HCT116 (cell line): ENCODE measurements at regions not wholly inside any gene's neighbourhood (a gene's known extent, or its start where the extent isn't known, plus 50 kb on each side); places are given as distances from the start of the nearest gene placed in this dataset.

Experiments
- ATAC-seq: fragments of 200-7000 bp; cut with Tn5 transposase; 2 replicates; pipeline ENCODE4 v1.9.1; 2020; ENCODE audit warnings: mild to moderate bottlenecking, moderate library complexity
- BruUV-seq: library from RNA; stranded (reverse); fragments of 400-500 nt; replicated peaks from 2 replicates; lab custom pipeline; 2021; lab: Mats Ljungman, UMichigan
- CTCF ChIA-PET: fragments of 300-600 bp; sonication (Branson Sonifier 250); formaldehyde crosslinking; loops from one replicate; lab custom pipeline; 2021; ENCODE audit warnings: antibody characterized with exemption; lab: Charles Lee
- POLR2A ChIA-PET: fragments of 300-600, 350-600 bp; sonication (Branson Sonifier 250); formaldehyde crosslinking; loops from one replicate; lab custom pipeline; 2021; ENCODE audit warnings: antibody characterized with exemption; lab: Charles Lee
- RAD21 ChIA-PET, 2 experiments: fragments of 300-600 bp; sonication (Branson Sonifier 250); formaldehyde crosslinking; loops; one replicate each; lab custom pipeline; 2023; ENCODE audit warnings: low total read pairs in 2 of 2; ENCODE audit not compliant: uncharacterized antibody in 2 of 2, unreplicated experiment in 2 of 2, low non-redundant PET in 1 of 2; lab: Charles Lee
- DNase-seq: peaks from one replicate; pipeline ENCODE4 v3.0.0-alpha.2; 2010; ENCODE audit warnings: low read depth, low spot score
- H2AFZ ChIP-seq: fragments of 200-600 bp; shearing (Covaris generic), sonication (generic); 2 replicates; pipeline ENCODE4 v1.6.1; 2017; ENCODE audit warnings: low read depth, mixed run types, mixed read lengths, antibody characterized with exemption, low read length; ENCODE audit not compliant: poor library complexity, severe bottlenecking
- H3K27ac ChIP-seq: 2 replicates; pipeline ENCODE4 v1.5.1; 2012; ENCODE audit warnings: low read depth, low read length
- H3K27me3 ChIP-seq: fragments of 200-600 bp; sonication (generic); 2 replicates; pipeline ENCODE4 v1.6.1; 2016; ENCODE audit warnings: mixed run types, low read length, mixed read lengths; ENCODE audit not compliant: insufficient read depth
- H3K36me3 ChIP-seq, 2 experiments: fragments of 200-500 bp in 1 of 2; fragments of 200-600 bp in 1 of 2; sonication (Bioruptor generic) in 1 of 2; sonication (generic) in 1 of 2; 2 replicates each; pipeline versions ENCODE4 v1.5.1 to v1.6.1; 2014 to 2016; ENCODE audit warnings: low read length in 2 of 2, inconsistent platforms in 1 of 2, mixed read lengths in 1 of 2, mixed run types in 1 of 2; ENCODE audit not compliant: insufficient read depth in 2 of 2, control insufficient read depth in 1 of 2
- H3K4me1 ChIP-seq, 2 experiments: fragments of 200-600 bp in 1 of 2; sonication (generic) in 1 of 2; 2 replicates each; pipeline versions ENCODE4 v1.5.1 to v1.6.1; 2012 to 2017; ENCODE audit warnings: low read length in 2 of 2, inconsistent platforms in 1 of 2, mild to moderate bottlenecking in 1 of 2, mixed read lengths in 1 of 2, mixed run types in 1 of 2, moderate library complexity in 1 of 2; ENCODE audit not compliant: insufficient read depth in 2 of 2, control insufficient read depth in 1 of 2
- H3K4me2 ChIP-seq: fragments of 200-600 bp; sonication (generic); 2 replicates; pipeline ENCODE4 v1.6.1; 2017; ENCODE audit warnings: mixed run types, low read length, mixed read lengths
- H3K4me3 ChIP-seq, 2 experiments: fragments of 200-600 bp in 1 of 2; sonication (generic) in 1 of 2; replicated peaks in 1 of 2; 2 replicates each; pipeline ENCODE4 v1.5.1; 2011 to 2016; ENCODE audit warnings: low read length in 2 of 2, control low read depth in 1 of 2, low read depth in 1 of 2, mild to moderate bottlenecking in 1 of 2, mixed read lengths in 1 of 2, mixed run types in 1 of 2
- H3K79me2 ChIP-seq: fragments of 200-600 bp; sonication (generic); 2 replicates; pipeline ENCODE4 v1.6.1; 2017; ENCODE audit warnings: mild to moderate bottlenecking, mixed run types, low read length, moderate library complexity, mixed read lengths; ENCODE audit not compliant: insufficient read depth
- H3K9ac ChIP-seq: fragments of 200-600 bp; sonication (generic); 2 replicates; pipeline ENCODE4 v1.6.1; 2016; ENCODE audit warnings: low read length, mixed read lengths
- H3K9me2 ChIP-seq: fragments of 200-600 bp; sonication (generic), shearing (Covaris generic); 2 replicates; pipeline ENCODE4 v1.6.1; 2017; ENCODE audit warnings: mixed run types, mild to moderate bottlenecking, moderate library complexity; ENCODE audit not compliant: insufficient read depth
- H3K9me3 ChIP-seq, 2 experiments: fragments of 200-500 bp in 1 of 2; fragments of 200-600 bp in 1 of 2; sonication (Bioruptor generic) in 1 of 2; sonication (generic) in 1 of 2; 2 replicates each; pipeline ENCODE4 v1.6.1; 2014 to 2017; ENCODE audit warnings: low read length in 2 of 2, mixed read lengths in 2 of 2, inconsistent platforms in 1 of 2, low read depth in 1 of 2, mild to moderate bottlenecking in 1 of 2, mixed run types in 1 of 2, moderate library complexity in 1 of 2; ENCODE audit not compliant: control insufficient read depth in 1 of 2, insufficient read depth in 1 of 2
- H4K20me1 ChIP-seq: fragments of 200-600 bp; sonication (generic), shearing (Covaris generic); 2 replicates; pipeline ENCODE4 v1.6.1; 2017; ENCODE audit warnings: mixed run types, mild to moderate bottlenecking, moderate library complexity; ENCODE audit not compliant: insufficient read depth
- CEBPB ChIP-seq: IDR thresholded peaks from 2 replicates; pipeline ENCODE4 v1.6.1; 2012; ENCODE audit warnings: low read depth
- EGR1 ChIP-seq: IDR thresholded peaks from 2 replicates; pipeline ENCODE4 v1.6.1; 2012; ENCODE audit warnings: low read depth
- EZH2 ChIP-seq: fragments of 200-600 bp; sonication (generic); IDR thresholded peaks from 2 replicates; pipeline ENCODE4 v1.6.1; 2017; ENCODE audit warnings: antibody characterized with exemption, mixed run types
- EZH2phosphoT487 ChIP-seq: fragments of 200-600 bp; IDR thresholded peaks from 2 replicates; pipeline ENCODE4 v1.6.1; 2018; ENCODE audit warnings: antibody characterized with exemption, borderline replicate concordance
- JUND ChIP-seq: IDR thresholded peaks from 2 replicates; pipeline ENCODE4 v1.6.1; 2012
- MAX ChIP-seq: IDR thresholded peaks from 2 replicates; pipeline ENCODE4 v1.6.1; 2012
- POLR2A ChIP-seq: IDR thresholded peaks from 2 replicates; pipeline ENCODE4 v1.7.0; 2011; ENCODE audit warnings: borderline replicate concordance; ENCODE audit not compliant: insufficient read depth, insufficient read length; ENCODE audit errors: extremely low read depth
- RAD21 ChIP-seq: IDR thresholded peaks from 2 replicates; pipeline ENCODE4 v1.6.1; 2012; ENCODE audit warnings: low read depth, mild to moderate bottlenecking
- REST ChIP-seq: IDR thresholded peaks from 2 replicates; pipeline ENCODE4 v1.6.1; 2012; ENCODE audit warnings: low read depth
- SIN3A ChIP-seq: IDR thresholded peaks from 2 replicates; pipeline ENCODE4 v1.6.1; 2012; ENCODE audit warnings: low read depth
- SRF ChIP-seq: IDR thresholded peaks from 2 replicates; pipeline ENCODE4 v1.6.1; 2012; ENCODE audit warnings: low read depth
- TCF7L2 ChIP-seq: IDR thresholded peaks from 2 replicates; pipeline ENCODE4 v1.7.0; 2011; ENCODE audit warnings: borderline replicate concordance, inconsistent platforms; ENCODE audit not compliant: insufficient read depth, insufficient read length; ENCODE audit errors: extremely low read depth
- YY1 ChIP-seq: IDR thresholded peaks from 2 replicates; pipeline ENCODE4 v1.6.1; 2011; ENCODE audit warnings: low read length, low read depth, moderate library complexity, mild to moderate bottlenecking; ENCODE audit not compliant: insufficient replicate concordance; ENCODE audit errors: extremely low read depth
- ZBTB33 ChIP-seq: IDR thresholded peaks from 2 replicates; pipeline ENCODE4 v1.6.1; 2011; ENCODE audit warnings: mild to moderate bottlenecking, low read length, moderate library complexity; ENCODE audit not compliant: insufficient replicate concordance; ENCODE audit errors: extremely low read depth
- ZFX ChIP-seq: fragments of 450-650 bp; IDR thresholded peaks from 2 replicates; pipeline ENCODE4 v1.6.1; 2017
- ZNF274 ChIP-seq: fragments of 200-500 bp; sonication (Bioruptor generic); IDR thresholded peaks from 2 replicates; pipeline ENCODE4 v1.6.1; 2014; ENCODE audit warnings: mild to moderate bottlenecking, low read depth, low read length, inconsistent platforms
- intact Hi-C: fragments of 100-400 bp; cut with micrococcal nuclease; formaldehyde crosslinking; loops from 2 replicates; pipeline ENCODE4 v1.10.0; 2022

- Histone ChIP-seq H3K79me2 (no peaks in the 10 kb centered on the region), H3K27ac (no peak overlapping the region), H3K4me1 (no peaks in the 10 kb centered on the region), H3K9ac (no peak overlapping the region), H2AFZ (no peak overlapping the region), H3K27me3 (no peaks in the 10 kb centered on the region), H3K9me2 (no peaks in the 10 kb centered on the region), H3K9me3 (0 out of 4 replicates have a peak, but pooled peaks cover 0 to 5% of the 10 kb centered on the region in 2 experiments), H3K4me2 (no peak overlapping the region), H4K20me1 (no peaks in the 10 kb centered on the region), H3K4me3 (no peak overlapping the region), H3K36me3 (no peaks in the 10 kb centered on the region)
- CTCF ChIA-PET = no interaction called here
- POLR2A ChIA-PET = no interaction called here
- intact Hi-C loops = no loop called here
- no peak for TF ChIP-seq EZH2phosphoT487
- TF ChIP-seq SRF = no peak
- no peak for TF ChIP-seq ZBTB33
- RAD21 ChIA-PET = no interaction called here
- no TSS peak for BruUV-seq
- ATAC-seq = no peak
- DNase-seq = no peak
Observed at GRCh38 chr13:86608701-86609100, 809.5 kb upstream of the SLITRK6 start.

- no peak for ATAC-seq
- no peaks in the 10 kb centered on the region for H4K20me1 ChIP-seq
- intact Hi-C loops = no loop called here
- TF ChIP-seq MAX (no peak), EZH2 (no peak), JUND (no peak), RAD21 (no peak), YY1 (no peak), ZNF274 (no peak), TCF7L2 (no peak), REST (no peak), POLR2A (no peak), SRF (no peak), SIN3A (no peak), ZFX (no peak), EZH2phosphoT487 (no peak), EGR1 (no peak), CEBPB (no peak)
Observed at GRCh38 chr13:86633346-86633745, 834.1 kb upstream of the SLITRK6 start.

More at GRCh38 chr13:86633346-86633745, 834.1 kb upstream of the SLITRK6 start:
- Histone ChIP-seq H3K4me3 (no peak overlapping the region), H3K4me1 (no peaks in the 10 kb centered on the region), H3K9ac (no peak overlapping the region), H3K9me2 (no peaks in the 10 kb centered on the region), H2AFZ (no peak overlapping the region), H3K36me3 (no peaks in the 10 kb centered on the region), H3K4me2 (no peak overlapping the region), H3K9me3 (peaks cover 0 to 4% of the 10 kb centered on the region in 2 experiments; a peak in 1 of 4 replicates), H3K27ac (no peak overlapping the region), H3K79me2 (no peaks in the 10 kb centered on the region), H3K27me3 (no peaks in the 10 kb centered on the region)
- RAD21 ChIA-PET = no interaction called here
- CTCF ChIA-PET = no interaction called here
- no peak for DNase-seq
- POLR2A ChIA-PET = no interaction called here
- BruUV-seq = no TSS peak
